Calu3 (cell line): ENCODE measurements at regions not wholly inside any gene's neighbourhood (a gene's known extent, or its start where the extent isn't known, plus 50 kb on each side); places are given as distances from the start of the nearest gene placed in this dataset.
"Not testable (repeated sequence)": the region's sequence is repeated elsewhere in the genome, so short reads cannot be mapped to it uniquely, and the experiment has no call there.

Experiments
- BruUV-seq: library from RNA; stranded (reverse); fragments of 400-500 nt; replicated peaks from 2 replicates; lab custom pipeline; 2021; lab: Mats Ljungman, UMichigan
- CTCF ChIA-PET: fragments of 300-600 bp; sonication (Branson Sonifier 250); formaldehyde crosslinking; loops from one replicate; lab custom pipeline; 2022; ENCODE audit warnings: antibody characterized with exemption; lab: Charles Lee
- DNase-seq: peaks from one replicate; pipeline ENCODE4 v3.0.0; 2022
- H3K27ac Mint-ChIP-seq: one replicate; pipeline ENCODE4 v1.8.0; 2022; ENCODE audit warnings: mixed read lengths; ENCODE audit not compliant: unreplicated experiment
- H3K27me3 Mint-ChIP-seq: one replicate; pipeline ENCODE4 v1.8.0; 2022; ENCODE audit warnings: mixed read lengths; ENCODE audit not compliant: unreplicated experiment
- H3K36me3 Mint-ChIP-seq: one replicate; pipeline ENCODE4 v1.8.0; 2022; ENCODE audit warnings: mild to moderate bottlenecking, moderate library complexity, mixed read lengths; ENCODE audit not compliant: insufficient read depth, unreplicated experiment
- H3K4me1 Mint-ChIP-seq: one replicate; pipeline ENCODE4 v1.8.0; 2022; ENCODE audit warnings: mild to moderate bottlenecking, low read depth, mixed read lengths; ENCODE audit not compliant: unreplicated experiment
- H3K4me3 Mint-ChIP-seq: one replicate; pipeline ENCODE4 v1.8.0; 2022; ENCODE audit warnings: mild to moderate bottlenecking, low read depth, moderate library complexity, mixed read lengths; ENCODE audit not compliant: unreplicated experiment
- H3K9me3 Mint-ChIP-seq: one replicate; pipeline ENCODE4 v1.8.0; 2022; ENCODE audit warnings: low read depth, mixed read lengths; ENCODE audit not compliant: unreplicated experiment
- CTCF ChIP-seq: fragments of 200-600 bp; IDR thresholded peaks from one replicate; pipeline ENCODE4 v1.8.0; 2022; ENCODE audit warnings: antibody characterized with exemption; ENCODE audit not compliant: unreplicated experiment
- intact Hi-C: fragments of 100-400 bp; cut with micrococcal nuclease; formaldehyde crosslinking; loops from one replicate; pipeline ENCODE4 v1.10.0; 2022; ENCODE audit not compliant: unreplicated experiment

- no peak for TF ChIP-seq CTCF
- intact Hi-C loops: no loop called here
- BruUV-seq: no TSS peak
- Mint-ChIP-seq H3K9me3 (peaks cover 10% of the 10 kb centered on the region), H3K36me3 (no peaks in the 10 kb centered on the region), H3K27me3 (no peaks in the 10 kb centered on the region), H3K4me1 (no peaks in the 10 kb centered on the region), H3K4me3 (no peak overlapping the region), H3K27ac (no peak overlapping the region)
- no peak for DNase-seq
- CTCF ChIA-PET: no interaction called here
Measured at GRCh38 chr3:63731866-63732265, 79.4 kb downstream of the SNTN start.

GRCh38 chr3:63733278-63733677 is 80.8 kb downstream of the SNTN start:
- H3K27me3 Mint-ChIP-seq, H3K4me3 Mint-ChIP-seq, CTCF ChIA-PET, H3K27ac Mint-ChIP-seq, H3K36me3 Mint-ChIP-seq, H3K4me1 Mint-ChIP-seq, DNase-seq, BruUV-seq, intact Hi-C loops: not testable (repeated sequence)
- peaks cover 10% of the 10 kb centered on the region for H3K9me3 Mint-ChIP-seq

GRCh38 chr3:63734632-63735031 is 82.2 kb downstream of the SNTN start:
- H3K4me1 Mint-ChIP-seq, H3K27ac Mint-ChIP-seq, BruUV-seq, DNase-seq, intact Hi-C loops, CTCF ChIA-PET, H3K4me3 Mint-ChIP-seq, H3K36me3 Mint-ChIP-seq, H3K27me3 Mint-ChIP-seq: not testable (repeated sequence)
- H3K9me3 Mint-ChIP-seq: peaks cover 10% of the 10 kb centered on the region

- H3K27ac Mint-ChIP-seq, intact Hi-C loops, H3K4me1 Mint-ChIP-seq, CTCF ChIA-PET, H3K4me3 Mint-ChIP-seq, BruUV-seq, DNase-seq, H3K27me3 Mint-ChIP-seq, H3K9me3 Mint-ChIP-seq, H3K36me3 Mint-ChIP-seq: not testable (repeated sequence)
Measured at GRCh38 chr3:63736757-63737156, 82.3 kb upstream of the C3orf49 start.

- H3K27me3 Mint-ChIP-seq, H3K4me3 Mint-ChIP-seq, DNase-seq, BruUV-seq, intact Hi-C loops, CTCF ChIA-PET, H3K9me3 Mint-ChIP-seq, H3K27ac Mint-ChIP-seq, H3K36me3 Mint-ChIP-seq, H3K4me1 Mint-ChIP-seq: not testable (repeated sequence)
Measured at GRCh38 chr3:63738577-63738976, 80.5 kb upstream of the C3orf49 start.

- no peak overlapping the region for H3K4me3 Mint-ChIP-seq
- CTCF ChIA-PET: no interaction called here
- intact Hi-C loops: no loop called here
- no TSS peak for BruUV-seq
- TF ChIP-seq CTCF: no peak
- H3K9me3 Mint-ChIP-seq: no peaks in the 10 kb centered on the region
- H3K36me3 Mint-ChIP-seq: no peaks in the 10 kb centered on the region
- DNase-seq: no peak
- no peak overlapping the region for H3K27ac Mint-ChIP-seq
- no peaks in the 10 kb centered on the region for H3K27me3 Mint-ChIP-seq
- H3K4me1 Mint-ChIP-seq: no peaks in the 10 kb centered on the region
Measured at GRCh38 chr3:63739474-63739873, 79.6 kb upstream of the C3orf49 start.
